ENCODE measurements at regions not wholly inside any gene's neighbourhood (a gene's known extent, or its start where the extent isn't known, plus 50 kb on each side); places are given as distances from the start of the nearest gene placed in this dataset.

DNA sequence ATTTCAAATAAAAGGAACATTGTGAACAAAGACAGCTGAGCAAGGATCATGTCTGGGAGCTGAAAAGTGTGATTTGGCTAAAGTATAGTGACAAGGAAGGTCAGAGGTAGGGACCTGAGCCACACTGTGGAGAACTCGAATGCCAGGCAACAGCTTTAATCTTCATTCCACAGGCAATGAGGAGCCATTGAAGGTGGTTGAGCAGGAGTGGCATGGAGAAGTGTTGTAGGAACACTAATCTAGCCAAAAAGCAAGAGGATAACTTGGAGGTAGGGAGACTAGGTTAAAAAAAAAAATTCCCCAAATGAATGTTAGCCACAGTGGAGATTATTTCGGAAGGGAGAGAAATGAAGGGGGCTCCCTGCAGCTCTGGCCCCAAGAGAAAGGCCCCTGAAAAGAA is 286.9 kb downstream of the BCOR start:
- no peak for DNase-seq
- ATAC-seq: no peak
- H3K27ac ChIP-seq (ENCODE audit: low read length): no peak overlapping the region
- Mint-ChIP-seq H3K27me3 (ENCODE audit: low read depth in 2 of 2) (peaks cover 2 to 22% of the 10 kb centered on the region in 2 donors), H3K9me3 (no peaks in the 10 kb centered on the region), H3K36me3 (no peaks in the 10 kb centered on the region), H3K4me3 (no peak overlapping the region), H3K27ac (no peak overlapping the region), H3K4me1 (peaks cover 0 to 5% of the 10 kb centered on the region in 2 donors)
- no peaks in the 10 kb centered on the region for H3K9me3 ChIP-seq (ENCODE audit: control insufficient read depth, insufficient read depth, low read length)
- intact Hi-C loops (cut with micrococcal nuclease): loop anchor here (5.0 to 10.0 kb wide), 4 partner anchors 274 to 654 kb away; no protein-coding TSS in a partner anchor
- TF ChIP-seq, protein P1, sequence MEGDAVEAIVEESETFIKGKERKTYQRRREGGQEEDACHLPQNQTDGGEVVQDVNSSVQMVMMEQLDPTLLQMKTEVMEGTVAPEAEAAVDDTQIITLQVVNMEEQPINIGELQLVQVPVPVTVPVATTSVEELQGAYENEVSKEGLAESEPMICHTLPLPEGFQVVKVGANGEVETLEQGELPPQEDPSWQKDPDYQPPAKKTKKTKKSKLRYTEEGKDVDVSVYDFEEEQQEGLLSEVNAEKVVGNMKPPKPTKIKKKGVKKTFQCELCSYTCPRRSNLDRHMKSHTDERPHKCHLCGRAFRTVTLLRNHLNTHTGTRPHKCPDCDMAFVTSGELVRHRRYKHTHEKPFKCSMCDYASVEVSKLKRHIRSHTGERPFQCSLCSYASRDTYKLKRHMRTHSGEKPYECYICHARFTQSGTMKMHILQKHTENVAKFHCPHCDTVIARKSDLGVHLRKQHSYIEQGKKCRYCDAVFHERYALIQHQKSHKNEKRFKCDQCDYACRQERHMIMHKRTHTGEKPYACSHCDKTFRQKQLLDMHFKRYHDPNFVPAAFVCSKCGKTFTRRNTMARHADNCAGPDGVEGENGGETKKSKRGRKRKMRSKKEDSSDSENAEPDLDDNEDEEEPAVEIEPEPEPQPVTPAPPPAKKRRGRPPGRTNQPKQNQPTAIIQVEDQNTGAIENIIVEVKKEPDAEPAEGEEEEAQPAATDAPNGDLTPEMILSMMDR (IDR thresholded peaks at IDR 0.05): no peak
- peaks cover 4% of the 10 kb centered on the region for H3K4me1 ChIP-seq (ENCODE audit: control insufficient read depth, insufficient read depth, low read length)
- H3K4me3 ChIP-seq (ENCODE audit: low read length): no peak overlapping the region
- H3K27me3 ChIP-seq (ENCODE audit: control insufficient read depth, insufficient read depth, low read length): no peaks in the 10 kb centered on the region
- WGBS (ENCODE audit: insufficient coverage): 93% methylated on average over 2 of the region's 2 CpGs
- H3K36me3 ChIP-seq (ENCODE audit: control insufficient read depth, insufficient read depth, low read length): no peaks in the 10 kb centered on the region

- Mint-ChIP-seq H3K27ac (no peak overlapping the region), H3K4me1 (peaks cover 0 to 5% of the 10 kb centered on the region in 2 donors), H3K27me3 (ENCODE audit: low read depth in 2 of 2) (peaks cover 2 to 22% of the 10 kb centered on the region in 2 donors), H3K9me3 (no peaks in the 10 kb centered on the region), H3K36me3 (no peaks in the 10 kb centered on the region), H3K4me3 (no peak overlapping the region)
- Histone ChIP-seq H3K9me3 (ENCODE audit: control insufficient read depth, insufficient read depth, low read length) (no peaks in the 10 kb centered on the region), H3K4me3 (ENCODE audit: low read length) (no peak overlapping the region), H3K4me1 (ENCODE audit: control insufficient read depth, insufficient read depth, low read length) (peaks cover 4% of the 10 kb centered on the region), H3K36me3 (ENCODE audit: control insufficient read depth, insufficient read depth, low read length) (no peaks in the 10 kb centered on the region), H3K27me3 (ENCODE audit: control insufficient read depth, insufficient read depth, low read length) (no peaks in the 10 kb centered on the region), H3K27ac (ENCODE audit: low read length) (no peak overlapping the region)
- WGBS (ENCODE audit: insufficient coverage): 93% methylated on average over 6 of the region's 8 CpGs
- DNase-seq: no peak
- intact Hi-C loops (cut with micrococcal nuclease): loop anchor here (5.0 to 10.0 kb wide), 4 partner anchors 273 to 653 kb away; no protein-coding TSS in a partner anchor
- ATAC-seq: no peak
- TF ChIP-seq, protein P1 (IDR thresholded peaks at IDR 0.05): no peak
These were observed 286.4 kb downstream of the BCOR start for GRCh38 chrX:39811376-39811775.

DNA sequence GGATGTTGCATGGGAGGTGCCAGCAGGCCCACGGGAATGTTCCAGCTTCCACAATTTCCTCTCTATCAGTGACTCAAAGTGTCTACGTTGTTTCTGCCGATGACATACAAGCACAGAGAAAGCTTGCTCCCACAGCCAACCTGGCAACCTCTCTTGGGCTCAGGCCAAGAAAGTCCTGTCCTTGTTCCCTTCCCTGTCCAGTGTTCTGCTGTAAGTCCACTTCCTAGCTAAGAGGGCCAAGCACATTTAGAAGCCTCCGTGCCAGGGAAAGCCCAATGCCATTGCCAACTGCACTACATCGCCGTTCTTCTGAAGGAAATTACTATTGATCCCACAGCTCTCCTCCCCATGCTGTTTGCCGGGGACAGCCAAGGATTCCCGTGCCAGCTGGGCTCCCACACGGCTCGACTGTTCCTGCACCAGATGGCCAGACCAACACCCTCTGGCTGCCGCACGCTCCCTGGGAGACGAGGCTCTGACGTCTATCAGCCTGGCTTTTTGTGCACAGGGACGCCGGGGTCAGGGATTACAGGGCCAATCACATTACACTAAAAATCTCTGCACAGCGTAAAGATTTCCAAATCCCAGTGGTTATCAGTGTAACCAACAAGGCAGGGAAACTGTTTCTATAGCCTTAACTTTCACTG is 284.0 kb downstream of the BCOR start:
- no peaks in the 10 kb centered on the region for H3K9me3 ChIP-seq (ENCODE audit: control insufficient read depth, insufficient read depth, low read length)
- no peaks in the 10 kb centered on the region for H3K27me3 ChIP-seq (ENCODE audit: control insufficient read depth, insufficient read depth, low read length)
- Mint-ChIP-seq H3K9me3 (no peaks in the 10 kb centered on the region), H3K4me1 (peaks cover 0 to 5% of the 10 kb centered on the region in 2 donors), H3K4me3 (no peak overlapping the region), H3K27me3 (ENCODE audit: low read depth in 2 of 2) (peaks cover 9 to 28% of the 10 kb centered on the region in 2 donors), H3K36me3 (no peaks in the 10 kb centered on the region), H3K27ac (peak overlapping the region in 1 of 2 donors; percentile 54)
- no peak overlapping the region for H3K27ac ChIP-seq (ENCODE audit: low read length)
- 93% methylated on average over 17 of the region's 17 CpGs for WGBS (ENCODE audit: insufficient coverage)
- intact Hi-C loops (cut with micrococcal nuclease): loop anchor here (2.0 to 10.0 kb wide), 5 partner anchors 41 to 651 kb away; no protein-coding TSS in a partner anchor
- ATAC-seq: no peak
- peaks cover 4% of the 10 kb centered on the region for H3K4me1 ChIP-seq (ENCODE audit: control insufficient read depth, insufficient read depth, low read length)
- no peaks in the 10 kb centered on the region for H3K36me3 ChIP-seq (ENCODE audit: control insufficient read depth, insufficient read depth, low read length)
- TF ChIP-seq, protein P1 (IDR thresholded peaks at IDR 0.05): no peak
- DNase-seq: no peak
- H3K4me3 ChIP-seq (ENCODE audit: low read length): no peak overlapping the region

Data from natural killer cell (primary cell).